SJCRH30 (cell line): ENCODE measurements at regions not wholly inside any gene's neighbourhood (a gene's known extent, or its start where the extent isn't known, plus 50 kb on each side); places are given as distances from the start of the nearest gene placed in this dataset.
"Not testable (repeated sequence)": the region's sequence is repeated elsewhere in the genome, so short reads cannot be mapped to it uniquely, and the experiment has no call there.

Experiments used
- DNase-seq, 2 experiments: peaks; one replicate each; pipeline ENCODE4 v3.0.0-alpha.2; 2015 to 2020
- H3K27ac ChIP-seq: fragments of 250-450 bp; sonication (Bioruptor Pico); 2 replicates; pipeline ENCODE4 v1.5.1; 2020; ENCODE audit warnings: mild to moderate bottlenecking, moderate library complexity
- H3K27me3 ChIP-seq: fragments of 250-450 bp; sonication (Bioruptor Pico); 2 replicates; pipeline ENCODE4 v1.5.1; 2020; ENCODE audit warnings: mild to moderate bottlenecking, moderate library complexity
- H3K36me3 ChIP-seq: fragments of 250-450 bp; sonication (Bioruptor Pico); 2 replicates; pipeline ENCODE4 v1.5.1; 2020; ENCODE audit warnings: mild to moderate bottlenecking, moderate library complexity
- H3K4me1 ChIP-seq: fragments of 250-450 bp; sonication (Bioruptor Pico); 2 replicates; pipeline ENCODE4 v1.5.1; 2020; ENCODE audit warnings: mild to moderate bottlenecking, moderate library complexity
- H3K4me3 ChIP-seq: fragments of 250-450 bp; sonication (Bioruptor Pico); 2 replicates; pipeline ENCODE4 v1.5.1; 2020; ENCODE audit warnings: mild to moderate bottlenecking, moderate library complexity
- H3K9me3 ChIP-seq: fragments of 250-450 bp; sonication (Bioruptor Pico); replicated peaks from 2 replicates; pipeline ENCODE4 v1.5.1; 2020; ENCODE audit warnings: mild to moderate bottlenecking, moderate library complexity

DNA sequence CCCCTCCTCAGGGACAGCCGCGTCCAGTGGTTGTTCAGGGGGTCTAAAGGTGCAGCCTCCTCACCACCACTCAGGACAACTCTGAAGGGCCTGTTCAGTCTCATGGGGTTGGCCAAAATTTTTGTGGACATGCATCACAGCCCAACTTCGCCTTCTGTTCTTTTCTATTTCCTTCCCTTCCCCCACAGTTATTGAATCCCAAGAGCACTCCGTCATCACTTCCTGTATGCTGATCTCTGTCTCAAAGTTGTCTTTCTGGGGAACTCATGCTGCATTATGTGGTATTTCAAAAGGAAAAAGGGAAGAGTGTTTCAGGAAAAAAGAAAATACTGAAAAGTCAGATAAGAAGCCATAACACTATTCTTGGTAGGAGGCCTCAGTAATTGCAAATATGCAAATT is 355.4 kb downstream of the CAAP1 start:
- no peak overlapping the region for H3K27ac ChIP-seq
- peak in 1 of 2 experiments; percentile 6 for DNase-seq
- no peak overlapping the region for H3K4me3 ChIP-seq
- no peaks in the 10 kb centered on the region for H3K27me3 ChIP-seq
- H3K9me3 ChIP-seq = no peaks in the 10 kb centered on the region; the same call in 1 of the 2 replicates
- H3K4me1 ChIP-seq = peaks cover 8% of the 10 kb centered on the region
- no peaks in the 10 kb centered on the region for H3K36me3 ChIP-seq

- Histone ChIP-seq H3K4me3 (no peak overlapping the region), H3K36me3 (no peaks in the 10 kb centered on the region), H3K27ac (no peak overlapping the region), H3K4me1 (peaks cover 28% of the 10 kb centered on the region), H3K9me3 (no peaks in the 10 kb centered on the region), H3K27me3 (no peaks in the 10 kb centered on the region)
- DNase-seq = no peak
Measured at GRCh38 chr9:26535151-26535550, 357.5 kb downstream of the CAAP1 start.

- Histone ChIP-seq H3K4me1 (peaks cover 44% of the 10 kb centered on the region), H3K27ac (peak overlapping the region; percentile 72), H3K4me3 (no peak overlapping the region), H3K9me3 (no peaks in the 10 kb centered on the region), H3K36me3 (no peaks in the 10 kb centered on the region), H3K27me3 (no peaks in the 10 kb centered on the region)
- peak; percentile 58 to 86 for DNase-seq
Measured at GRCh38 chr9:26530841-26531240, 361.8 kb downstream of the CAAP1 start.

- Histone ChIP-seq H3K4me3 (no peak overlapping the region), H3K9me3 (no peaks in the 10 kb centered on the region), H3K4me1 (peaks cover 45% of the 10 kb centered on the region), H3K27ac (no peak overlapping the region), H3K27me3 (no peaks in the 10 kb centered on the region), H3K36me3 (no peaks in the 10 kb centered on the region)
- DNase-seq = no peak
Measured at GRCh38 chr9:26527931-26528330, 364.7 kb downstream of the CAAP1 start.

- DNase-seq = no peak
- Histone ChIP-seq H3K36me3 (no peaks in the 10 kb centered on the region), H3K27ac (no peak overlapping the region), H3K9me3 (no peaks in the 10 kb centered on the region), H3K4me1 (peaks cover 17% of the 10 kb centered on the region), H3K4me3 (no peak overlapping the region), H3K27me3 (no peaks in the 10 kb centered on the region)
Measured at GRCh38 chr9:26524267-26524666, 368.3 kb downstream of the CAAP1 start.

- Histone ChIP-seq H3K4me1 (peaks cover 17% of the 10 kb centered on the region), H3K27me3 (no peaks in the 10 kb centered on the region), H3K27ac (no peak overlapping the region), H3K36me3 (no peaks in the 10 kb centered on the region), H3K9me3 (no peaks in the 10 kb centered on the region), H3K4me3 (no peak overlapping the region)
- DNase-seq = no peak
Measured at GRCh38 chr9:26523577-26523976, 369.0 kb downstream of the CAAP1 start.

DNA sequence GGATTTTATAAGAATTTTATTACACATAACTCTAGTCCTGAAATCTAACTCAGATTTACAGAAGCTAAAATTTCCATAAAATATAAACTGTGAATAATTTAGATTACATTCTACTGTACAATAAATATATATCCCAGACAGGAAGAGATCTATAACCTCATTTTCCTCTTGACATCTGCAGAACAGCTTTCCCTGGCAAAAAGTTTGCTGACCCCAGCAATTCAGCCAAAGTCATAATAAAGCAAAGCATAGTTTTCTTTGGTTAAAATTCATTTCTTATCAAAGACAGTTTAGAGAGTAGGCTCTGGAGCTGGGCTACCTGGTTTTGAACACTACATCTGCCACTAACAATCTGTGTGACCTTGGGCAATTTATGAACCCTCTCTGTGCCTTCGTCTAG is 372.5 kb downstream of the CAAP1 start:
- no peaks in the 10 kb centered on the region for H3K27me3 ChIP-seq
- DNase-seq = no peak
- peaks cover 1% of the 10 kb centered on the region for H3K4me1 ChIP-seq
- H3K27ac ChIP-seq = no peak overlapping the region
- H3K9me3 ChIP-seq = no peaks in the 10 kb centered on the region
- H3K4me3 ChIP-seq = no peak overlapping the region
- no peaks in the 10 kb centered on the region for H3K36me3 ChIP-seq

DNA sequence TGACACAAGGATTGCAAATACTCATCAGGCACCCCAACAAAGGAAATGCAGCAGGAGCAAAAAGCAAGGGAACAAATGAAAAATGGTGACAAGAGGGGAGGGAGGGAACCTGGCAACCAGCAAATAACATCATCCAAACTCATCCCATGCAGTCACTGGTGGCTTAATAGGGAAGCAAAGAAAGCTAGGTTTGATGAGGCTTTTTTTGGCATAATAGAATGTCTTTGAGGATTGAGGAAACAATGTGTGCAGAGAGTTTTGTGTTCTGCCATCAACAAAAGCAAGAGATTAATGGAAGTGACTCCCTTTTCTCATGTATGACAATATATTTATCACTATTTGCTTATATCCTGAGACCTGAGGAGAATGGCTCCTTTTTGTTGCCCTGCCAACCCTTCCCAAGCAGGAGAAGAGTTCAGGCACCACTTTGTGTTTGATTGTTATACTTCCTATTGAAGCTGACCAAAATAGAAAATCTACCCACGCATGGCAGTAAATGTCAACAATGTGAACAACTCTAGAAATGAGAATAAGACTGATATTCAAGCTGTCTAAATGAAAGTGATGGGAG is 375.7 kb downstream of the CAAP1 start:
- Histone ChIP-seq H3K4me3 (no peak overlapping the region), H3K4me1 (no peaks in the 10 kb centered on the region), H3K27ac (no peak overlapping the region), H3K27me3 (no peaks in the 10 kb centered on the region), H3K9me3 (no peaks in the 10 kb centered on the region), H3K36me3 (no peaks in the 10 kb centered on the region)
- DNase-seq = no peak

DNA sequence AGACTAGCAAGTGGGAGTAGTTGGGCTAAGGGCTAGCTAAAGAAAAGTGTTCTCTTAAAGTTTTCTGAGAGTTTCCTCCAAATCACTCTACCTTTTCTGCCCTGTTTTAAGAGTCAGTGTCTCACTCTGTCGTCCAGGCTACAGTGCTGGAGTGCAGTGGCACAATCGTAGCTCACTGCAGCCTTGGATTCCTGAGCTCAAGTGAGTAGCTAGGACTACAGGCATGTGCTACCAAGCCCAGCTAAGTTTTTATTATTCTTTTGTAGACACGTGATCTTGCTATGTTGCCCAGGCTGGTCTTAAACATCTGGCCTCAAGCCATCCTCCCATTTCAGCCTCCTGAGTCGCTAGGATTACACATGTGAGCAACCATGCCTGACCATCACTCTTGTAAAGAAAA is 378.9 kb downstream of the CAAP1 start:
- Histone ChIP-seq H3K4me3 (no peak overlapping the region), H3K4me1 (no peaks in the 10 kb centered on the region), H3K9me3 (no peaks in the 10 kb centered on the region), H3K27ac (no peak overlapping the region), H3K27me3 (no peaks in the 10 kb centered on the region), H3K36me3 (no peaks in the 10 kb centered on the region)
- no peak for DNase-seq

- H3K4me1 ChIP-seq = no peaks in the 10 kb centered on the region
- no peaks in the 10 kb centered on the region for H3K27me3 ChIP-seq
- no peak for DNase-seq
- no peak overlapping the region for H3K4me3 ChIP-seq
- H3K9me3 ChIP-seq = no peaks in the 10 kb centered on the region
- no peak overlapping the region for H3K27ac ChIP-seq
- H3K36me3 ChIP-seq = no peaks in the 10 kb centered on the region
Measured at GRCh38 chr9:26510137-26510536, 382.5 kb downstream of the CAAP1 start.

DNA sequence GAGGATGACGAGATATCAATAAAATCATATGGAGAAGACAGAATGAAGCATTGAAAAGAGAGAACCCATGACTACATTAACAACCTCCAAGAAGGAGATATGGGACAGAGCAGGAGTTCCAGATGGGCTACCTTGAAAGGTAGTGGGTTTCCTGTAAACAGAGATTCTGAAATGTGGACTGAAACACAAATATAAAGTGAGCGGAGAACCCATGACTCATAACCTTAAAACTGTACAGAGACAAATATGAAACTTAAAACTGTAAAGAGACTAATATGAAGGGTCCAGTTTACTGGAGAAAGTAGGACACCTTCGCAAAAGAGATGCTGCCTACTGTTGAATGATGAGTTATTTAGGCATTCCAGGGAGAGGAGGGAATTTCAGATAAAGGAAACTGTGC is 383.7 kb downstream of the CAAP1 start:
- Histone ChIP-seq H3K9me3 (no peaks in the 10 kb centered on the region), H3K27ac (no peak overlapping the region), H3K4me3 (no peak overlapping the region), H3K36me3 (no peaks in the 10 kb centered on the region), H3K4me1 (no peaks in the 10 kb centered on the region), H3K27me3 (no peaks in the 10 kb centered on the region)
- DNase-seq = no peak

DNA sequence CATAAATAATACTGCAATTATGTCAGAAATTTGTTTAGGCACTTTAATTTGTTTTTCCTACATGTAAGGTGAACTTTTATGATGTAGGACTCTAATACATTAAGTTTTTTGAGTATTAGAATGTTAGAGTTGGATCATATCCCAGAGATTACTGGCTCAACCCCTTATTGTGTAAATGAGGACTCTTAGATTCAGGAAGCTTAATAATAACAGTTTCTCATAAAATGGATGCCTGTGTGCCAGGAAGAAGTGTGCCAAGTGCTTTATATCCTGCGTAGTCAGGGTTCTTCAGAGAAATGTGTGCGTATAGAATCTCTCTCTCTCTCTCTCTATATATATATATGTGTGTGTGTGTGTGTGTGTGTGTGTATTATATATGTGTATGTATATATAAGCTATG is 388.5 kb downstream of the CAAP1 start:
- no peak overlapping the region for H3K27ac ChIP-seq
- H3K9me3 ChIP-seq = no peaks in the 10 kb centered on the region

DNA sequence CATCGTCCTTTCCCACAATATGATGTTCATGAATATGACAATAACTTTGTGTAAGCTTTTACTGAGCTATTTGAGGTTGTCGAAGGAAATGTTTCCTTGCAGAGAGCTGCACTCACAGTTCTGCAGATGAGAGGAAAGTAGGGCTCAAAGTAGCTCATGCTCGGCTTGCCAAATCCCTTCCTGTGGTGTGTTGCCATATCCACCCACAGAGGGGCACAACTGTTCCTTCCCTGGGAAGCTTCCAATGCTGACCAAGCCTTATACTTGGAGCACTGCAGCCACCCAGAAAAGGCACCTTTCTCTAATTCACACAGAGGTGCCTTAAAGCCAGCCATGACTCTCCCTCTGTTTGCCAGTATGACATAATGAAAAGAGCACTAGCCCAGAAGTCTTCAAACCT is 390.3 kb downstream of the CAAP1 start:
- DNase-seq = peak; percentile 39 to 62
- Histone ChIP-seq H3K36me3 (no peaks in the 10 kb centered on the region), H3K27ac (no peak overlapping the region), H3K4me1 (no peaks in the 10 kb centered on the region), H3K27me3 (no peaks in the 10 kb centered on the region), H3K9me3 (no peaks in the 10 kb centered on the region), H3K4me3 (no peak overlapping the region)

More for the DNA sequence above, 388.5 kb downstream of the CAAP1 start:
- H3K36me3 ChIP-seq = no peaks in the 10 kb centered on the region
- H3K4me1 ChIP-seq = no peaks in the 10 kb centered on the region
- H3K4me3 ChIP-seq = no peak overlapping the region
- no peak for DNase-seq
- no peaks in the 10 kb centered on the region for H3K27me3 ChIP-seq

- DNase-seq = no peak
- no peak overlapping the region for H3K4me3 ChIP-seq
- no peaks in the 10 kb centered on the region for H3K4me1 ChIP-seq
- H3K27me3 ChIP-seq = no peaks in the 10 kb centered on the region
- H3K36me3 ChIP-seq = no peaks in the 10 kb centered on the region
- no peak overlapping the region for H3K27ac ChIP-seq
- H3K9me3 ChIP-seq = no peaks in the 10 kb centered on the region
Measured at GRCh38 chr9:26500471-26500870, 392.1 kb downstream of the CAAP1 start.

- not testable (repeated sequence) for H3K27ac ChIP-seq, DNase-seq, H3K27me3 ChIP-seq
Measured at GRCh38 chr9:26492608-26493521, 399.7 kb downstream of the CAAP1 start.

More at GRCh38 chr9:26492608-26493521, 399.7 kb downstream of the CAAP1 start:
- H3K4me3 ChIP-seq, H3K36me3 ChIP-seq, H3K4me1 ChIP-seq, H3K9me3 ChIP-seq: not testable (repeated sequence)
